ENCODE measurements at regions not wholly inside any gene's neighbourhood (a gene's known extent, or its start where the extent isn't known, plus 50 kb on each side); places are given as distances from the start of the nearest gene placed in this dataset.

DNA sequence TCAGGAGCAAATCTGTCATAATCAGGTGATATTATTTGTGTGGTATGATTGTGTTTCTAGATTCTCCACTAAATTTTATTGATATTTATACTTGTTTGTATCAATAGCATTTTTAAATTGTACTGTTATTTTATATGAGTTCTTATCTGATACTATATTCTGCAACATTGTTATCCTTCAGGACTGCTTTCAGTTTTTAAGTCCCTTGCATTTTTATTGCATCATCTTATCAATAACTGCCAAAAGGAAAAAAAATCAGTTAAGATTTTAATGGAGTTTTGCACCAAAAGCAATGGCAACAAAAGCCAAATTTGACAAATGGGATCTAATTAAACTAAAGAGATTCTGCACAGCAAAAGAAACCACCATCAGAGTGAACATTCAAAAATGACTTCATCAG, 741.3 kb upstream of the CTNND2 start:
- no peak overlapping the region for H3K4me3 ChIP-seq (replicated peaks; ENCODE audit: low read depth, low read length)
- TF ChIP-seq CTCF (IDR thresholded peaks at IDR 0.05; ENCODE audit: low read depth, low read length, missing control alignments): no peak
- DNase-seq (ENCODE audit: extremely low read depth, low read depth): no peak

DNA sequence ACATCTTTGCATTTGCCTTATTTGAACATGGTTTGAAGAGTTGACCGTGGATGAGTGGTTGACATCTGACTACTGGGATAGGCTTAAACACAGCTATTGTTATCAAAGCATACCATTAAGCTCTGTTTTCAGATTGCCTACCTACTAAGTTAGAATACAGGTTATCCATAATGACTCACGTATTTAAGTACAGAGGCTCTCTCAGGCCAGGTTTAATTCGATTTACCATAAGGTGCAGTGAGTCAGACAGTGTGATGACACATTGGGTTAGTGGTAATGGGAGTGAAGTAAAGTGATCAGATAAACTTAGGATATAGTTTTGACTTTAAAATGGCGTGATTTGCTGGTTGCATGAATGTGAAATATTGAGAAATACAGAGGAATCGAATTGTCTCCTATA, 732.0 kb upstream of the CTNND2 start:
- no peak overlapping the region for H3K4me3 ChIP-seq (replicated peaks; ENCODE audit: low read depth, low read length)
- no peak for DNase-seq (ENCODE audit: extremely low read depth, low read depth)
- TF ChIP-seq CTCF (IDR thresholded peaks at IDR 0.05; ENCODE audit: low read depth, low read length, missing control alignments): no peak

GRCh38 chr5:12626556-12626955, 722.3 kb upstream of the CTNND2 start:
- H3K4me3 ChIP-seq (replicated peaks; ENCODE audit: low read depth, low read length): no peak overlapping the region
- no peak for DNase-seq (ENCODE audit: extremely low read depth, low read depth)
- no peak for TF ChIP-seq CTCF (IDR thresholded peaks at IDR 0.05; ENCODE audit: low read depth, low read length, missing control alignments)

DNA sequence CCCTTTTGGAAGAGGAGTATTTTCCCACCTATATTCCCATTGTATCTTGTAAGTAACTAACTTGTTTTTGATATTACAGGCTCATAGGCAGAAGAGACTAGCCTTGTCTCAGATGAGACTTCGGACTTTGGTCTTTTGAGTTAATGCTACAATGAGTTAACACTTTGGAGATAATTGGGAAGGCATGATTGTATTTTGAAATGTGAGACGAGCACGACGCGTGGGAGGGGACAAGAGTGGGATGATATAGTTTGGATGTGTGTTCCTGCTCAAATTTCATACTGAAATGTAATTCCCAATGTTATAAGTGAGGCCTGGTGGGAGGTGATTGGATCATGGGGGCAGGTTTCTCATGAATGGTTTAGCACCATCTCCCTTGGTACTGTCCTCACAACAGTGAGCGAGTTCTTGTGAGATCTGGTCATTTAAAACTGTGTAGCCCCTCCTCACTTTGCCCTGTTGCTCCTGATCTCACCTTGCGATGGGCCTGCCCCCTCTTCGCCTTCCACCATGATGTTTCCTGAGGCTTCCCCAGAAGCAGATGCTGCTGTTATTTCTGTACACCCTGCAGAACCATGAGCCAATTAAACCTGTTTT, 721.5 kb upstream of the CTNND2 start:
- H3K4me3 ChIP-seq (replicated peaks; ENCODE audit: low read depth, low read length): no peak overlapping the region

DNA sequence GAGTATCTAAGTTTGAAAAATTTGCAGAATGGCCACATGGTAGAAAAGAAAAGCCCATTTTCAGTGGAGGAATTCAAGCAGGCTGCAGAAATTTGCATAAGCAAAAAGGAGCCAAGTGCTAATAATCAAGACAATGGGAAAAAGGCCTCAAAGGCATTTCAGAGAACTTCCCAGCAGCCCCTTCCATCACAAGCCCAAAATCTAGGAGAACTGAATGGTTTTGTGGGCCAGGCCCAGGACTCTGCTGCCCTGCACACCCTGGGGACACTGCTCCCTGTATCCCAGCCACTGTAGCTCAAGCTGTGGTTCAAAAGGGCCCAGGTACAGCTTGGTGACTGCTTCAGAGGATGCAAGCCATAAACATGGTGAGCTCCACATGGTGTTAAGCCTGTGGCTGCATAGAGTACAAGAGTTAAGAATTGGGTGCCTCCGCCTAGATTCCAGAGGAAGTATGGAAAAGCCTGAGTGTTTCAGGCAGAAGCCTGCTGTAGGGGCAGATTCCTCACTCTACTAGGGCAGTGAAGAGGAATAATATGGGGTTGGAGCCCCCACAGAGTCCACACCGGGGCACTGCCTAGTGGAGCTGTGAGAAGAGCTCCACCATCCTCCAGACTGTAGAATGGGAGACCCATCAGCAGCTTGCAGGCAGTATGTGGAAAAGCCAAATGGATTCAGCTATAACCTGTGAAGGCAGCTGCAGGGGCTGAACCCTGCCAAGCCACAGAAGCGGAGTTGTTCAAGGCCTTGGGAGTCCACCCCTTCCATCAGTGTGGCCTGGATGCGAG, 720.7 kb upstream of the CTNND2 start:
- no peak for TF ChIP-seq CTCF (IDR thresholded peaks at IDR 0.05; ENCODE audit: low read depth, low read length, missing control alignments)
- H3K4me3 ChIP-seq (replicated peaks; ENCODE audit: low read depth, low read length): no peak overlapping the region
- no peak for DNase-seq (ENCODE audit: extremely low read depth, low read depth)

More for the DNA sequence above, 721.5 kb upstream of the CTNND2 start:
- no peak for TF ChIP-seq CTCF (IDR thresholded peaks at IDR 0.05; ENCODE audit: low read depth, low read length, missing control alignments)
- no peak for DNase-seq (ENCODE audit: extremely low read depth, low read depth)

- no peak overlapping the region for H3K4me3 ChIP-seq (replicated peaks; ENCODE audit: low read depth, low read length)
- no peak for DNase-seq (ENCODE audit: extremely low read depth, low read depth)
- no peak for TF ChIP-seq CTCF (IDR thresholded peaks at IDR 0.05; ENCODE audit: low read depth, low read length, missing control alignments)
Measured at GRCh38 chr5:12623408-12623807, 719.2 kb upstream of the CTNND2 start.
